ENCODE measurements at regions not wholly inside any gene's neighbourhood (a gene's known extent, or its start where the extent isn't known, plus 50 kb on each side); places are given as distances from the start of the nearest gene placed in this dataset.
A peak's percentile ranks its signal among the peaks of the same experiment; 100 is the strongest.
"Not testable (repeated sequence)": the region's sequence is repeated elsewhere in the genome, so short reads cannot be mapped to it uniquely, and the experiment has no call there.

DNA sequence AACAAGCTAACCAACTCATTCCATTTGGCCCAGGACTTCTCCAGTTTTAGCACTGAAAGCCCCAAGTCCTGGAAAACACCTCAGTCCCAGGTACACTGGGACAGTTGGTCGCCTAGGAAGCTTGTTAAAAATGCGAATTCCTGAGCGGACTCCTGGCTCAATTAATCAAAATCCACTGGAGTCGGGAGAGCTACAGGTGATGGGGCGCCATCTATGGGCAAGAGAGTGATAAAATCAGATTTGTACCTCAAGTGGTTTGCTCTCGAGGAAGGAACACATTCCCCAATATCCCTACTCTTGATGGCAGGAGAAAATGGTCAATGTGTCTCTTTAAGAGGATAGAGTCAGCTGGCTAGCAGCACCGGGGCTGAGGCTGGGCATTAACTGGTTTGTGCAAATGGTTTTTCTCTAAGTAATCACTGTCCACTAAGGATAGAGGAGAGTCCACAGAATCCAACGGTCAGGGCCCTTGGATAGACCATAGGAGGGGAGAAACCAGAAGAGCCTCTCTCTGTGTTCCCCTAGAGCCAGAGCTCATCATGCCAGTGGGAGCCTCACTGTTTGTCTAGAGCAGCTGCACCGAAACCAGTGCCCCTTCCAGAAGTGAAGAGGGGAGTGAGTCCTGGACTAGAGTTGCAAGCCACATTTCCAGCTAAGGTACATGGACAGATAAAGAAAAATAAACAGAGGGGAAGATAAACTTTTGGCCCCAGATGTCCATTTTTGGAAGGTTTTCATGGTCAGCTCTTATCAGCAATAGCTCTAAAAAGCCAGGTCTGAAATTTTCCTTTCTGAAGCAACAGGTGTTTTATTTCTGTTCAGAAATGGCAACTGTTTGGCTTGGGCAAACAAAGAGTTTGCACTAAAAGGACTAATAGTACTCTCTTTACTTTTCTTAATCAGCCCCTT is 148.5 kb downstream of the TENT5C start:
- peak; percentile 57 to 83 (median 68) for DNase-seq

DNA sequence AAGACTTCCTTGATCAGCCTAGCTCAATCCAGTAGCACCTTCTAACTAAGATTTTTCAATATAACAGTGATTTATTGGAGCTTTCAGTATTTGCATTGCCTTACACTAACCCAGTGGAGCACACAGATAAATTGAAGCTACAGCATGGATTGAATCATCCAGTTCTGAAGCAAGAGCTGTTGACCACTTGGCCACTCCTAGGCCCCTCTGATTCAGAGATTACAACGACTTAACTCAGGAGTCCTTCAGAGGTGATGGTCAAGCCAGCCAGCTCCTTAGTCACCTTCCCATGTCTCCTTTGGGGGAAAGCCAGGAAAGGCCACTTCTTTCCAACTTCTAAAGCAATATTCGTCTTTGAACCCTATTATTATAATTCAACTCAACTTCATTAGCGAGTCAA is 151.8 kb downstream of the TENT5C start:
- no peak for DNase-seq

DNA sequence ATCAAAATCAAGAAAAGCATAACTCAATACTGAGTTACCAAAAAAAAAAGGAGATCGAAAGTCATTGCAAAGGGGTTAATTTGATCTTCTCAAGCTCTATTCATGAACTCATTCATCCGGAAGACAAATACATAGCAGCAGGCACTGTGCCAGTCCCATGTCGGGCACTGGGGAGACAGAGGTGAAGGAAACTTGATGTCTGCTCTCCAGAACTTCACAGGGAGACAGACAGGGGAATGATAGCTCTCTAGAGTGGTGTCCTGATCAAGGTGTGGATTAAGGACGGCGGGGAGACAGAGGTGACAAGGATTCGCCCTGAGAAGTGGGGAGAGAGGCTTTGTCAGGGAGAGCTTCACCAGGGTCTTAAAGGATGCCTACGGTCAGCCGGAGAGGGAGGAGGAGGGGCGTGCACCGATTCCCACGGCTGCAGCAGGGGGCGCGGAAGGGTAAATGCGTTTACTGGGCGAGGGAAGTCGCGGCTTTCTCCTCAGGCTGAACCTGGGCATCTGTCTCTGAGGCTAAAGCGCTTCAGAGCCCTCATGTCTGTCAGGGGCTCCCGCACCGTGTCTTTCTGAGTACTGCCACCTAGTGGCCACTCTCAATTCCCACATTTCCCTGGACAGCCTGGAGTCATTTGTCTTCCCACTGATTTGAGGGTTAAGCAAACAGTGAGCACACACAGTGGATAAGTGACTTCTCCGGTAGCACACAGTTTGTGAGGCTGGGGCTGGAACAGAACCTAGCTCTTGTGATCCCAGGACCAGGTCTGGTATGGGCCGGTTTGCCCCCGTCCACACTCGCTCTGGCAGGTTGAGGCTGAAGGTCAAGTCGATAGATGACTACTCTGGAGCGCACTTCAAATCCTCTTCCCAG is 152.8 kb downstream of the TENT5C start:
- DNase-seq: peak; percentile 76 to 91 (median 82)

DNA sequence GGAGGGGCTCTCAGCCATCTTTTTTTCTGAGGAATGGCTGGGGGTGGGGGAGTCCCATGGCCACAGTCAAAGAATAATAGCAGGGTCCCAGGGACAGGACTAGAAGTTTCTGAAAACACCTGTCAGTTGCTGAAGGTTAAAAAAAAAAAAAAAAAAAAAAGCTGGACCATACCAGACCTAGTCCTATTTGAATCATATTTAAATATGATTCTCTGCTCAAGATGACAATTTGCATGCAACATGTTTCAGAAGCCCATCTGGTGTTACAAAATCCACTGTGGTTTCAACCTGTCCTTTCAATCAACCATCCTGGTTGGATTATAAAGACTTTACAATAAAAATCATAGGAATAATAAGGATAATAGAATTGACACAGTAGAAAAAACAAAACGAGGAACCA is 153.7 kb downstream of the TENT5C start:
- no peak for DNase-seq

DNA sequence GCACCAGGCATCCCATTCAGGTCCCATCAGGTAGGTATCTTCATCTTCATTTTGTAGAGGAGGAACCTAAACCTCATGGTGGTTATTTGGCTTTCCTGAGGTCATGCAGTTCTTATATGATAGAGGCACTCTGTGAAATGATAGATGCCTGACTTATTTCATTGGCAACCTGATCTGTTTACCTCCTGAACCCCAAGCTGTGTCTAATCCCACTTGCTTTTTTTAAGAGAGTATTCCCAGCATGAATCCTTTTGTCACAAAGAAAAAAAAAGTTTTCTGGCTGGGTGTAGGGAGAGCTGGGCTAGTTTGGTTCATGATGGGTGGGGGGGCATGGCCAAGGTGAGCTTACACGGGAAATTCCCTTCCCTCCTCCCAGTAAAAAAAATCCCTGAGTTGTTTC is 154.2 kb downstream of the TENT5C start:
- no peak for DNase-seq

DNA sequence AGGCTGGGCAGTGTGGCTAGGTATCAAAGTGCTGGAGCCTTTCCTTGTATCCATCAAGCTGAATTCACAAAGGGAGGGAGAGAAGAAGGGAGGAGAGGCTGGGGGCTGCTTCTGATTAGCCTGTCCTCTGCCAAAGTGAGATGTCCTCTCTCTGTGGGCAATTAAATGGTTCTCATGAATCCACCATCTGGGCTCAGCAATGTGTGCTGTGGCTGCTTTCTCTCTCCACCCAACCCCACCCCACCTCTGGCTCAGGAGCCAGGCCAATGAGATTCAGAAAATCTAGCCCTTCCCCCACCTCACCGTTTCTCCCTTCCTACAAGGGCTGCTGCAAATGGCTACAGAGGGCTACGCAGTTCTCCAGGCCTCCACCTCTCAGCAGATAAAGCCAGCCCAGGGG is 154.6 kb downstream of the TENT5C start:
- DNase-seq: no peak

DNA sequence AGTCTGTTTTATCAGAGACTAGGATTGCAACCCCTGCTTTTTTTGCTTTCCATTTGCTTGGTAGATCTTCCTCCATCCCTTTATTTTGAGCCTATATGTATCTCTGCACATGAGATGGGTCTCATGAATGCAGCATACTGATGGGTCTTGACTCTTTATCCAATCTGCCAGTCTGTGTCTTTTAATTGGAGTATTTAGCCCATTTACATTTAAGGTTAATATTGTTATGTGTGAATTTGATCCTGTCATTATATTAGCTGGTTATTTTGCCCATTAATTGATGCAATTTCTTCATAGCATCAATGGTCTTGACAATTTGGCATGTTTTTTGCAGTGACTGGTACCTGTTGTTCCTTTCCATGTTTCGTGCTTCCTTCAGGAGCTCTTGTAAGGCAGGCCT is 161.7 kb downstream of the GDAP2 start:
- DNase-seq: not testable (repeated sequence)

DNA sequence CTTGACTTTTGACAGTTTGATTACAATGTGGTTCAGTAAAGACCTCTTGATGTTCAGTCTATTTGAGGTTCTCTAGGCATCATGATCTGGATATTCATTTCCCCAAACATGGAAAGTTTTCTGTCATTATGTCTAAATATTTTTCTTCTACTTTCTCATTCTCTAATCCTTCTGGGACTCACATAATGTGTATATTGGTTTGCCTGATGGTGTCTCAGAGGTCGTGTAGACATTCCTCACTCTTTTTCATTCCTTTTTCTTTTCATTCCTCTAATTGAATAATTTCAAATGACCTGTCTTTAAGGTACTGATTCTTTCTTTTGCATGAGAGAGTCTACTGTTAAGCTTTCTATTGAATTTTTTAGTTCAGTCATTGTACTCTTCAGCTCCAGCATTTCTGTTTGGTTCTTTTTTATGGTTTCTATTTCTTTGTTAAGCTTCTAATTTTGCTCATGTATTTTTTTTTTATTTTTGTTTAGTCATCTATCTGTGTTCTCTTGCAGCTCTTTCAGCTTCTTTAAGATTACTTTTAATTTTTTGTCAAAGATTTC is 158.4 kb downstream of the GDAP2 start:
- no peak for DNase-seq

DNA sequence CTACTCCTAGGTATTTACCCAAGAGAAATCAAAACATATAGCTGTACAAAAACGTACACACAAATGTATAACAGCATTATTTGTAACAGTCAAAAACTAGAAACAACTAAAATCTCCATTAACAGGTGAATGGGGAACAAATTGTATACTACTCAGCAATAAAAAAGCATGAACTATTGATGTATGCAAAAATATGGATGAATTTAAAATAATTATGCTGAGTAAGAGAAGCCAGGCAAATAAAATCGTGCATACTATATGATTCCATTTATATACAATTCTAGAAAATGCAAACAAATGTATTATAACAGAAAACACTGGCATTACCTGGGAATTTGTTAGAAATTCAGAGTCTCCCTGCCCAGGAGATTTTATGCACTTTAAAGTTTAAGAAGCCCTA is 150.1 kb downstream of the GDAP2 start:
- no peak for DNase-seq

DNA sequence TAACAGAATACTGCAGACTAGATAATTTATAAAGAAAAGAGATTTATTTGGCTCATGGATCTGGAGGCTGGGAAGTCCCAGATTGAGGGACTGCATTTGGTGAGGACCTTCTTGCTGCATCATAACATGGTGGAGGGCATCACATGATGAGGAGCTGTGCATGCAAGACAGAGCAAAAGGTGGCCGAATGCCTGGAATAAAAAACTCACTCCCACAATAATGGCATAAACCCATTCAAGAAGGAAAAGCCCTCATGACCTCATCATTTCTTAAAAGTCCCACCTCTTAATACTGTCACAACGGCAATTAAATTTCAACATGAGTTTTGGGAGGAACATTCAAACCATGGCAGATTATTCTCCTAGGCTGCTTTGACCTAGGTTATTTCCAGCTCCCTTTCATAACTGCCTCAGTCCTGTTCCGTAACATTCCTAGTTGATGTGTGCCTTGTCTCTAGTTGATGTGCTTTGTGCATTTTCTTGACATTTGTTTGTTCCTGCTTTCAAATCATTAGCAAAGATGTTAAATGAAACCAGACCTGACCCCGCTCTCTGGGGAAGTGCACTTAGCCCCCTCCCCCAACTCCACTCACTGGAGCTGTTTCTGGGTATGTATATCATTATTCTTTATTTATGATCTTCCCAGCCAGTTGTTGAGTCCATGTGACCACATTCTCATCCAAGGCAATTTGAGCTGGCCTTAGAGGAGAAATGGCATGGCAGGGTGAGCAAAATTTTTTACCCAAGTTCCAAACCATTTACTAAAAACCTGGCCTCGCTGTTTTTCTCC is 148.5 kb downstream of the GDAP2 start:
- DNase-seq: peak; percentile 49 to 82 (median 64)

DNA sequence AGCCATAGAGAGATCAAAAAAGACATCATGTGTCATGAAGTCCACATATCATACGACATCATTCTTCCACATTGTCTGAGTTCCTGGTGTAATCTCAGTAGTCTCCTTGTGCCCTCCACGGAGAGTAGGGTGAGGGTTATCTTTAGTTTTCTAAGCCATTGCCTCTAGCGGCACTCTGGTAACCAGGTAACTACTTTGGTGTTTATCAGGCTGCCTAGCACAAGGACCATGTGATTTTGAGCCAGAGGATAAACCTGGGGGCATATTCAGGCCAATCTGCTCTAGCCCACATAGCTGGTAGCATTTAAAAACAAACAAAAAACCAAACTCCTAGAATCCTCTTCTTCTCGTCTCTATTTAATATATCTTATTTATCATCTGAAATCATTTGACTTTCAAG is 147.4 kb downstream of the GDAP2 start:
- no peak for DNase-seq

DNA sequence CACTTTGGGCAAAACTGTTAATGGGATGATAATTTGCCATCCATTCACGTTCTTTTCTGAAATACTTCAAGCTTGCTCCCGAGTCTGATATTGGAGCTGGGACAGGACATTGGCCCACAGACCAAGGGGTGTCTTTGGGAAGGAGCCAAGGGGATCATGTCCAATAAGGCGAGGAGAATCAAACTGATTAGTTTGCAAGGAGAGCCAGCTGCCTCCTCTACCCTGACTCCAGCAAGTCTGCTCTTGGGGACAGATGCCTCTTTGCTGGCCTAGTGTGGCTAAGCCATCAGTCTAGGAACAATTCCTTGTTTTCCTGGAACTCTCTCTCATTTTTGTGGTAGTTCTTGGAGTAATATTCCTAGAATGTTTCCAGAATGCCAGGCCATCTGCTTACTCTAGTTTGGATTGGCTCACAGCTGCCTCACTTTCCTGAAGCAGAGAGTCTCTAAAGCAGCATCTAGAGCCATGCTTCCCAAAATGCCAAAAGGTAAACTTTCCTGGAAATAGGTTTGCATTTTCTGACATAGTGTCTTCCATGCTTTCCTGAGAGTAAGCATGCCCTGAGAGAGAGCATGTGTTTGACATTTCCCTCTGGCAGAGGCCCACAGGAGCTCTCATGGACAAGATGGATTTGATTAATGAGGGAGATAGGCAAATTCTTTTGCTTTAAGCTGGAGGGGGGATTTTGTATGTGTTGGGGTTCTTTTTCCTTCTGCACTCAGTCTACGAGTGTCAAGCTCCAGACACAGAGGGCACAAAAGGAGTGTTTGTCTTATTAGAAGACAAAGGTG is 145.6 kb downstream of the GDAP2 start:
- no peak for DNase-seq

DNA sequence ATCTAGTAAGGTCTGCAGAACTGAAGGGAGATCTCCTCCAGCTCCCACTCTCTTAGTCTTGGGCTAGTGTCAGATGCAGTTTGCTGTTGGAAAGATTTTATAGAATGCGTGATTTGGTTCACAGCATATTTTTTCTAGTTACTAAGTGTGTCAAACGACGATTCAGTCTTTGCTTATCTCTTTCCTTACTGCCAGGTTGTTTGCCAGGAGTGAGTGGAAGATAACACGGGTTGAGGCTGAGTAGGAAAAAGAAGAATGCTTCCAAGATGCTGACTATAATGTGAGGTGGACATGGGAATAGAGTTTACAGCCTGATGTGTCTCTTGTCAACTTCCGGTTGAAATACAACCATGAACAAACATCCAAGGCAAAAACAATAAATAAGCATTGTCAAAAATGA is 141.4 kb downstream of the GDAP2 start:
- DNase-seq: no peak

DNA sequence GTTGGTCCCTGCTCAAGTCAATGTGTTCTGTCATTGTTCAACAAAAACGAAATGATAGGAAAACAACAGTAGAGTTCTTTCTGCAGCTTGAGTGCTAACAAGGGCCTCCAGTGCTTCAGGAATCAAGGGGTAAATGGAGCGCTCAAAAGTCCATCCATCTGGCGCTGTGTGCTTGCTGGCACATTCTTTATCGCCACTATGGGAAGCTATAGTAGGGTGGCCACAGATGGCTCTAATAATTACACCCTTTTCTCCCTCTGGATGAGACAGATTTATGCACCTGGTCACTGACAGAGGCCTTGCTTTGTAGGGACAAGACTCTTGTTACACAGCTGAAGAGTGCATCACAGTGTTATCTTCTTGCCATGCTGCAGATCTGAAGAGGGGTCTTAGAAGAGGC is 136.0 kb downstream of the GDAP2 start:
- no peak for DNase-seq

DNA sequence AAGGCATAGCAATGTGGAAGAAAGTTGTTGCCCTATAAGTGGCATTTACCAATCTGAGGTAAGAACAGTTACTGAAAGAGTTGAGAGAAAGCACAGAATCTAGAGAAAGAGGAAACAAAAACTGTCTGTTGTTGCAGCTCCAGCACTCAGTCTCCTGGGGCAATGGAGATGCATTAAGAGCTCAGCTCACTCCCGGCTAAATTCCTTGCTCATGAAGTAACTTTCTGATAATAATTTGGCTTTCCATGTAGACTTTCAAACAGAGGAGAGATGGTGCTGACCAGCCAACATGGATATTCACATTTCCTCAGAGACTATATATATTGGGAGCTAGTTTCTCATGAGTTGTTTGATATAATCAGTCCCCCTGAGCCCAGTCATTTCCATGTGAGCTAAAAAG is 135.3 kb downstream of the GDAP2 start:
- peak; percentile 45 to 68 (median 46) for DNase-seq

DNA sequence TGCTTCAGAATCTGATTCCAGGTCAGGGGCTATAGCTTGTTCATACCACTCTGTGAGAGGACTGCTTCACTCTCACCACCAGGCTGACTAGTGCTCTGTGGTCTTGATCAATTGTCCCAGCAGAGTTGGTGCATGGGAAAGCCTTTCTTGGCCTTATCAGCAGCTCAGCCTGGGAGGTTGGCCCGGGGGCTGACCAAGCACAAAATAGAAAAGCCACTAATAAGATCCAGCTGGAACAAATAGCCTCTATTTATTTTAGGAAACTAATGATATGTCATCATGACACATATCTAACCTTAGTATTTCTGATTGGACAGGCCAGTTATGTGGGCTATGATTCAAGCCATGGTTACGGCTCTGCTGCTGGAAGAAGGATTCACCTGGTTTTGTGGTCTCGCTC is 134.2 kb downstream of the GDAP2 start:
- DNase-seq: peak in 1 of 3 donors; percentile 69

DNA sequence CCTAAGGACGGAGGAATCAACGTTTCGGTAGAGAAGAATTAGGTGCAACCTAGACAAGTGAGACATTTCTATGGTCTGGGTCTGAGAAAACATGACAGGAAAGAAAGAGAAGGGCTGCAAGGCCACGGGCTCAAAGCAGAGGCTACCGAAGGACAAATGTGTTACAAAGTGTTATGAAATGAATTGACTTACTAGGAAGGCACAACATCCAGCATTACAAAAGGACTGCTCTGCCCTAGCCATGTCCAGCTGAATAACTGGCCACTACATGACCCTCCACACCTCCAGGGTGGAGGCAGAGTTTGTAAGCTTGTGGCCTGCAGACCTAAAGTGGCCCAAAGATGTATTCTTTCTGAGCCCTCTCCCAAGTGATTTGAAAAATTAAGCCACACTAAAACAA is 133.6 kb downstream of the GDAP2 start:
- no peak for DNase-seq

DNA sequence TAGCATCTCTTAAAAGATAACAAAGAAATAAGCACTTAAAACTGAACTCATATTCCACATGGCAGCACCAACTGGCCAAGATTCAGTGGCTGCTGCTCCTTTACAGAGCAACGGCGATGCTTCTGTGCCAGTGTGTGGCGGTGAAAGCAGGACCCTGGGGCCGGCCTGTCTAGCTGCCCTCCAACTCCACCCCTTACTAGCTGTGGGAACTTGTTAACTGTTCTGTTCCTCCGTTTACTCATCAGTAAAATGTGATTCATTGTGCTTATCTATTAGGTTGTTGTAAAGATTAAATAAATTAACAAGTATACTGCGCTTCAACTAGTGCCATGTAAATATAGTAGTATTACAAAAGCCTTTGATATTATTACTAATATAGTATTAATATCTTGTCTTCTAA is 133.2 kb downstream of the GDAP2 start:
- no peak for DNase-seq

DNA sequence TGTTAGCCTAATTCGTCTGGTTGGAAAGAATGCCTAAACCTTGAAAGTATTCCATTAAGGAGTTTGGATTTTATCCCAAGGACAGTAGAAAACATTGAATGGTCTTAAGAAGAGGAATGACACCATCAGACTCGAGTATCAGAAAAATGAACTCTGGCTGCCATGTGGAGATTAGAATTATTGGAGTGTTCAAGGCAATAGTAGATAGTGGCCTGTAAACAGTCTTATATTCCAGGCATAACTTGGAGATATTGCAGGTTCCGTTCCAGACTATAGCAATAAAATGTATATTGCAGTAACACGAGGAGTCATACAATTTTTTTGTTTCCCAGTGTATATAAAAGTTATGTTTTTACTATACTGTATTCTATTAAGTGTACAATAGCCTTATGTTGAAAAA is 130.9 kb downstream of the GDAP2 start:
- DNase-seq: no peak

DNA sequence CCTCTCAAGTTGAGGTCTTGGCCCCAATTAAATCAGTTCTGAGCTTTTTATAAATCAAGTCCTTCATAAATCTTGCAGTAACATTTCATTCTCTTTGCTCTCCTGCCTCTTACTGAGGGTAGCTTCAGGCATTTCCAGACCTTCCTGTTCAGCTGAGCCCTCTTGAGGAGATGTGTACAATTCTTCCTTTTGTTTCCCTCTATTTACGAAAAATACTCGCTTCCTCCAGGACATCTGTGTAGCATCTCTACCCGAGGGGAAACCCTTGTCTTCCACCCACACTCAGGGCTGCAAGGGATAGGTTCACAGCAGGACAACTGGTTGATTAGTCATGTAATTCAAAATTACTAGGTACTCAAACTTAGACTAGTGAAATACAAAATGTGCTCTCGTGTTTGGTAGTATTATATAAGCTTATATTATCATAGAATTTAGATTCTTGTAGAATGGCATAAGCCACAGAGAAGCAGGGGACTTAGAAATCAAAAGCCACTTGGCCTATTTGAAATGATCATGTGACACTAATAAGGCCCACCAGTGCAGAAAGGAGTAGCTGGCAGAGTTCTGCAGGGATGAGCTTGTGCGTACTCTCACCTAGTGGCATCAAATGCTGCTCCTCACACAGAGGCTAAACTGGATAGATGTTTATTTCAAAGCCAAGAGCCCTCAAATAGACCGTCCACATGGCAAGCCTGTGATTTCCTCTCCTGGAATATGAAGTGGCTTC is 126.7 kb downstream of the GDAP2 start:
- DNase-seq: no peak
